Smooth muscle cell (in vitro differentiated cells): ENCODE measurements at regions not wholly inside any gene's neighbourhood (a gene's known extent, or its start where the extent isn't known, plus 50 kb on each side); places are given as distances from the start of the nearest gene placed in this dataset.
"Not testable (repeated sequence)": the region's sequence is repeated elsewhere in the genome, so short reads cannot be mapped to it uniquely, and the experiment has no call there.

ENCODE experiments used
- DNase-seq: peaks from one replicate; lab custom pipeline; 2025; ENCODE audit not compliant: unreplicated experiment; lab: John Stamatoyannopoulos, UW
- H2AFZ ChIP-seq: fragments of 200-600 bp; sonication (generic); 2 replicates; pipeline ENCODE4 v1.6.0; 2016; ENCODE audit warnings: antibody characterized with exemption, low read depth, mild to moderate bottlenecking
- H3F3A ChIP-seq: fragments of 200-600 bp; sonication (generic); 2 replicates; pipeline ENCODE4 v1.6.0; 2017; ENCODE audit warnings: antibody characterized with exemption, low read depth
- H3K27ac ChIP-seq: fragments of 200-600 bp; sonication (generic); 2 replicates; pipeline ENCODE4 v1.5.1; 2016; ENCODE audit warnings: low read depth, mild to moderate bottlenecking
- H3K27me3 ChIP-seq: fragments of 200-600 bp; sonication (generic); 2 replicates; pipeline ENCODE4 v1.6.1; 2016; ENCODE audit warnings: low read depth, mild to moderate bottlenecking
- H3K36me3 ChIP-seq: fragments of 200-600 bp; sonication (generic); 2 replicates; pipeline ENCODE4 v1.5.1; 2016; ENCODE audit warnings: low read depth
- H3K4me1 ChIP-seq: fragments of 200-600 bp; sonication (generic); 2 replicates; pipeline ENCODE4 v1.5.1; 2016; ENCODE audit warnings: low read depth
- H3K4me2 ChIP-seq: fragments of 200-600 bp; sonication (generic); 2 replicates; pipeline ENCODE4 v1.6.0; 2016; ENCODE audit warnings: mild to moderate bottlenecking
- H3K4me3 ChIP-seq: fragments of 200-600 bp; sonication (generic); 2 replicates; pipeline ENCODE4 v1.5.1; 2016; ENCODE audit warnings: mild to moderate bottlenecking
- H3K79me2 ChIP-seq: fragments of 200-600 bp; sonication (generic); 2 replicates; pipeline ENCODE4 v1.6.0; 2016; ENCODE audit warnings: low read depth, mild to moderate bottlenecking
- H3K9ac ChIP-seq: fragments of 200-600 bp; sonication (generic); 2 replicates; pipeline ENCODE4 v1.6.0; 2016; ENCODE audit warnings: low read depth
- H3K9me3 ChIP-seq: fragments of 200-600 bp; sonication (generic); replicated peaks from 2 replicates; pipeline ENCODE4 v1.5.1; 2016; ENCODE audit warnings: low read depth
- H4K20me1 ChIP-seq: fragments of 200-600 bp; sonication (generic); 2 replicates; pipeline ENCODE4 v1.6.0; 2016; ENCODE audit warnings: low read depth
- WGBS: methylation state at CpG from one replicate; pipeline ENCODE4 v1.1.7; 2016; ENCODE audit warnings: low lambda C conversion rate; 5-methylcytosine and 5-hydroxymethylcytosine counted together
- TF ChIP-seq, protein P1 (sequence below): fragments of 200-600 bp; sonication (generic); IDR thresholded peaks from 2 replicates; pipeline ENCODE4 v1.5.1; 2017; ENCODE audit warnings: borderline replicate concordance, mild to moderate bottlenecking, antibody characterized with exemption; ENCODE audit not compliant: insufficient read depth, poor library complexity, severe bottlenecking

DNA sequence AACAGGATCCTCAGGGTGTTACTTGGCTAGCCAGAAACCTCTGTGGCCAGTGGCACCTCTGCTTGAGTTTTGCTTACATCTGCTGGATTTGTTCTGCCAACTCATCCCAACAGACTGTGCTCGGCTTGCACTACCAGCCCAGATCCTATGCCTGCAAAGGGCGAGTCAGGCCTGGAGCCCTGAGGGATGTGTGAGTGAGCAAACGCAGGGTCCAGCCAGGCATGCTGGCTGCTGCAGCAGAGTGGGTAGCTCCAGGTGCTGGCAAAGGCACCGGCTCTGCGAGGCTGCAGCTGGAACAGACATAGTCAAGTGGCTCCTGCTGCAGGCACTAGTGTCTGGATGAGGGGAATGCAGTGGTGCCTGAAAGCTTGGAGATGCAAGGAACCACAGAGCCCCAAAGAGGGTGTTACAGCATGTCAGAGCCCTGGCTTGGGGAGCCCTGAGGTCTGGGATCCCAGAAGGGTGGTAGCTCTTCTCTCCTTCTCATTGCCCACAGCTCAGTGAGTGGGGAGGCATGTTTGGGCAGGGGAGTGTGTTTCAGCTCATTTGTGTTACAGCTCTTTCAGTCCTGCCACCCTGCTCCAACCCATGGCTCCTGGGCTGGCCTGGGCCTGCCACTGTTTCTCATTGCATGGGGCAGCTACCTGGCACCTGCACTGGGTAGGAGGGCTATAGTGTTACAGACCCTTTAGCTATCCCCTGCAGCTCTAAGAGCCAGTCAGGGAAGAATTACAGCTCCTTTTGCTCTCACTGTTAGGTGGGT, 332.6 kb downstream of the TAF11L14 start:
- no peaks in the 10 kb centered on the region for H3F3A ChIP-seq
- H3K27ac ChIP-seq, result no peak overlapping the region
- no peak overlapping the region for H3K9ac ChIP-seq
- no peak for DNase-seq
- no peaks in the 10 kb centered on the region for H3K27me3 ChIP-seq
- H3K4me1 ChIP-seq, result no peaks in the 10 kb centered on the region
- no peak overlapping the region for H2AFZ ChIP-seq
- H3K4me3 ChIP-seq, result no peak overlapping the region
- H3K4me2 ChIP-seq, result no peak overlapping the region
- TF ChIP-seq, protein P1, sequence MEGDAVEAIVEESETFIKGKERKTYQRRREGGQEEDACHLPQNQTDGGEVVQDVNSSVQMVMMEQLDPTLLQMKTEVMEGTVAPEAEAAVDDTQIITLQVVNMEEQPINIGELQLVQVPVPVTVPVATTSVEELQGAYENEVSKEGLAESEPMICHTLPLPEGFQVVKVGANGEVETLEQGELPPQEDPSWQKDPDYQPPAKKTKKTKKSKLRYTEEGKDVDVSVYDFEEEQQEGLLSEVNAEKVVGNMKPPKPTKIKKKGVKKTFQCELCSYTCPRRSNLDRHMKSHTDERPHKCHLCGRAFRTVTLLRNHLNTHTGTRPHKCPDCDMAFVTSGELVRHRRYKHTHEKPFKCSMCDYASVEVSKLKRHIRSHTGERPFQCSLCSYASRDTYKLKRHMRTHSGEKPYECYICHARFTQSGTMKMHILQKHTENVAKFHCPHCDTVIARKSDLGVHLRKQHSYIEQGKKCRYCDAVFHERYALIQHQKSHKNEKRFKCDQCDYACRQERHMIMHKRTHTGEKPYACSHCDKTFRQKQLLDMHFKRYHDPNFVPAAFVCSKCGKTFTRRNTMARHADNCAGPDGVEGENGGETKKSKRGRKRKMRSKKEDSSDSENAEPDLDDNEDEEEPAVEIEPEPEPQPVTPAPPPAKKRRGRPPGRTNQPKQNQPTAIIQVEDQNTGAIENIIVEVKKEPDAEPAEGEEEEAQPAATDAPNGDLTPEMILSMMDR, result no peak
- no peaks in the 10 kb centered on the region for H3K9me3 ChIP-seq
- H3K79me2 ChIP-seq, result no peaks in the 10 kb centered on the region
- no peaks in the 10 kb centered on the region for H3K36me3 ChIP-seq
- WGBS, result 84% methylated on average over 5 of the region's 5 CpGs
- no peaks in the 10 kb centered on the region for H4K20me1 ChIP-seq

DNA sequence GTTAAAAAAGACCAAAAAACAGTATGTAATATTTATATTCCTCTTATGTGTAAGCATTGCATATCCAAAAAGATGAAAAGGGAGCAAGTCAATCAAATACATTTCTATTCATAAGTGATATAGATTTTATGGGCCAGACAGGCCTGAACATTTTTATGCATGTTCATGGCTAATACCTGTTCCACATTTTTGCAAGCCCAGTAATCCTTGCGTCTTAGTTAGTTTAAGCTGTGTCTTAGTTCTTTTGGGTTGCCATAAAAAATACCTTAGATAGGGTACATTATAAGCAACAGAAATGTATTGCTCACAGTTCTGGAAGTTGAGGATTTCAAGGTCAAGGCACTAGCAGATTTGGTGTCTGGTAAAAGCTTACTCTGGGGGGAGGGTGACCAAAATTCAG, 342.1 kb downstream of the TAF11L14 start:
- Histone ChIP-seq H2AFZ (no peak overlapping the region), H3K9me3 (no peaks in the 10 kb centered on the region), H3K27ac (no peak overlapping the region), H3K9ac (no peak overlapping the region), H3K4me1 (no peaks in the 10 kb centered on the region), H3K36me3 (no peaks in the 10 kb centered on the region), H3K27me3 (no peaks in the 10 kb centered on the region), H3K4me2 (no peak overlapping the region), H3K4me3 (no peak overlapping the region), H3K79me2 (no peaks in the 10 kb centered on the region), H4K20me1 (no peaks in the 10 kb centered on the region), H3F3A (no peaks in the 10 kb centered on the region)
- WGBS, result 92% methylated on average over 1 of the region's 1 CpG
- TF ChIP-seq, protein P1, result no peak
- DNase-seq, result no peak

- H3K79me2 ChIP-seq, result no peaks in the 10 kb centered on the region
- 94% methylated on average over 2 of the region's 2 CpGs for WGBS
- TF ChIP-seq, protein P1, result no peak
- no peaks in the 10 kb centered on the region for H3K27me3 ChIP-seq
- H4K20me1 ChIP-seq, result no peaks in the 10 kb centered on the region
- no peaks in the 10 kb centered on the region for H3K4me1 ChIP-seq
- H3K9ac ChIP-seq, result no peak overlapping the region
- no peak overlapping the region for H2AFZ ChIP-seq
- H3F3A ChIP-seq, result no peaks in the 10 kb centered on the region
- H3K4me2 ChIP-seq, result no peak overlapping the region
- no peak overlapping the region for H3K4me3 ChIP-seq
- H3K9me3 ChIP-seq, result no peaks in the 10 kb centered on the region
- no peak overlapping the region for H3K27ac ChIP-seq
- no peaks in the 10 kb centered on the region for H3K36me3 ChIP-seq
- no peak for DNase-seq
These were observed 344.7 kb downstream of the TAF11L14 start for GRCh38 chr5:17978954-17979353.

GRCh38 chr5:17982626-17983025, 348.4 kb downstream of the TAF11L14 start:
- not testable (repeated sequence) for H2AFZ ChIP-seq, H3K36me3 ChIP-seq, H3K9ac ChIP-seq, H3K4me3 ChIP-seq, DNase-seq, H3K27me3 ChIP-seq, H3K4me2 ChIP-seq, H4K20me1 ChIP-seq, H3K27ac ChIP-seq, H3K4me1 ChIP-seq, H3K9me3 ChIP-seq, H3F3A ChIP-seq, H3K79me2 ChIP-seq
- WGBS, result 93% methylated on average over 3 of the region's 3 CpGs
